GM04503 (cell line): ENCODE measurements at regions not wholly inside any gene's neighbourhood (a gene's known extent, or its start where the extent isn't known, plus 50 kb on each side); places are given as distances from the start of the nearest gene placed in this dataset.

ENCODE experiments used
- DNase-seq: peaks from one replicate; pipeline ENCODE4 v3.0.0-alpha.2; 2012; ENCODE audit warnings: low read depth

GRCh38 chr2:121969166-121969565, 213.7 kb downstream of the TSN start:
- DNase-seq: no peak

DNA sequence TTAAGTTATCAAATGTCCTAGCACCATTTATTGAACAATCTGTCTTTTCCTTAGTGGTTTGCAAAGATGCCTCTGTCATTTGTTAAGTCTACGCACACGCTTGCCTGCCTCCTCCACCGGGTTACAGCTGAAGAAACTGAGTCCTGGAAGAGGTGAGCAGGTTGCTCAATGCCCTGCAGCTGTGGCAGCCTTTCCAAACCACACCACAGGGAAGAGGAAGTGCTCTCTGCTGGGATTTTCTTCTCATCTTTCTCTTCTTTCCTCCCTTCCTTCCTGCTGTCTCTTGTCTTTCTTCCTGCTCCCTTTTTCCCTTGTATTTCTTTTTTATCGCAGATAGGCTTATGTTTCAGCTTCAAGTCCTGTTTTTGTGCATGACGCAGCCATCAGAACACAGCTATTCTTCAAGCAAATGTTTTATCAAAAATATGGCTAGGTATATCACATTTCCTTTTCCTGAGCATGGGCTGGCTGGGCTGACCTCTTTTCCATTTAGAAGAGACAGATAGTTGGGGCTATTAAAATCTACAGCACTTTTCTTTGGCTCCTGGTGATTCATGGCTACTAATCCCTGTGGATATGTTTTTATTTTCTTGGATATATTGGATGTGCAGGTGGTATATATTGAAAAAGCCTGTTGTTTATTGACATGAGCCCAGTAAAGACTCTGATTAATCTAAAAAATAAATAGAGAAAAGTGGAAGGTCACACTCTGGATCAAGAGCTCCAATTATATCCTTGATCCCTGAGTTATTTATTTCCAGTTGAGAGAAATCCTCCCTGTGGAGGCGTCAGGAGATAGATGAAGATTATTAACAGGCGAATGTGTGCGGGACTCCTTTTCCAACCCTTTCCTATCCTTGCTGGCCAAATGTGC, 214.6 kb downstream of the TSN start:
- DNase-seq: no peak

DNA sequence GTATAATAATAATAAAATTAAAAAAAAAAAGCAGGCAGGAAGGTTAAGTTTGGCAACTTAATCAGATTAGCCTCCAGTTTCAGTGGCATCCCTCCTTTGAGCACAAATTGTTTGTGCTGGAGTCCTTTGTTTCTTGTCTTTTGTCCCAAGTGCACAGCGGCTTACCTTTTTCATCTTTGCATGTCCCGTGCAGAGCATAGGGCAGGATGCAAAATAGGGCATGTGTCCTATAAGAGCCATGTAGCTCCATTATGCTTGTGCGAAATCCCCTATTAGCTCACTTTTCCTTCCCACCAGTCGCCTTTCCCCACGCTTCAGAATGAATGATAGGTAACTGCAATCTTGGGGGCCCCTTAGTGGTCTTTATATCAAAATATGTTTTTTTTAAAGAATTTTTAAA, 216.8 kb downstream of the TSN start:
- no peak for DNase-seq

DNA sequence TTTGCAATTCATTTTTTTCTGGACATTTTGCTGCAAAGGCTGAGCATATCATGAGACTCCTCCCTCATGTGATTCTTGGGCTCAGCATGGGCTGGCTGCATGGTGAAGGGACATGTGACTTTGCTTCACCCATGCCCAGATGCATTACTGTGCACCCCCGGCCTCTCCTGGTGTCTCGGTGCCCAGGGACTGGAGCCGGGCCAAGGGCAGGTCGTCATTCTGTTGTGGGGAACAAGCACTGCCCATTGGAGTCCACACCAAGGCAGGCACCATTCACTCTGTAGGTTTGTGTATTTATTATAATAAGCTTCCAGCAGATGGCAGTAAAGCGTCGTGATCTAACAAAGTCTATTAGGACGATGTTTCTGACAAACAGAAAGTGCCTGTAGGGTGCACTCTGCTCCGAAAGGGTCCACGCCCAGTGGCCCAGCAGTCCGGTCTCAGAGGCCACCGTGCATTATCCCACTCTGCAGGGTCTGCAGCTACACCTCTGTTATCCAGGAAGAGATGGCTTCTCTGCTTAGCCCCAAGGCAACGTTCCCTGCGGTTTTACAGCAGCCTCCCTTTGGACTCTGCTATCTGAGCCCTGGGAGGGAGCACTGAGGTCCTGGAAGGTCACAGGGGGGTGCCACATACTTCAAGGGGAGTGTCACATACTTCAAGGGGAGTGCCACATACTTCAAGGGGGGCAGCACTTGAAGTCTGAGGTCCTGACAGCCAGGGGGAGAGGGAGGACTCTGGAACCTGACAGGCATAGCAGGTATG, 219.6 kb downstream of the TSN start:
- peak; percentile 31 for DNase-seq

DNA sequence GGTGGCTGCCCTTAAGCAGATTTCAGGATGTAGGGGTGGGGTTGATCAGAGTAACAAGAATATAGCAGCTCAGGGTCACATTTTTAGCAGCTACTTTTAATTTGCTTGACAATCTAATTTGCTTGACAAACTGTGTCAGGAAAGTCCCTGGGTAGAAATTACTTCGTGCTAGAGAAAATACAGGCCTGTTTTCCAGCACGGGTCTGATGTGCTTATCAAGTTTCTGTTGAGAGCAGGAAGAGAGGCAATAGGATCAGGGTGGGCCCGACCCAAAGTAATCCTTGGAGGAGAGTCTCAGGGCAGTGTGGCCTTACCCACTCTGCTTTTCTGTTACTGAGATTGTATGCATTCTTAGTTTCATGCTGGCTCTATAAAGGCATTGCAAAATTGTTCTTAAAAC, 221.5 kb downstream of the TSN start:
- no peak for DNase-seq

DNA sequence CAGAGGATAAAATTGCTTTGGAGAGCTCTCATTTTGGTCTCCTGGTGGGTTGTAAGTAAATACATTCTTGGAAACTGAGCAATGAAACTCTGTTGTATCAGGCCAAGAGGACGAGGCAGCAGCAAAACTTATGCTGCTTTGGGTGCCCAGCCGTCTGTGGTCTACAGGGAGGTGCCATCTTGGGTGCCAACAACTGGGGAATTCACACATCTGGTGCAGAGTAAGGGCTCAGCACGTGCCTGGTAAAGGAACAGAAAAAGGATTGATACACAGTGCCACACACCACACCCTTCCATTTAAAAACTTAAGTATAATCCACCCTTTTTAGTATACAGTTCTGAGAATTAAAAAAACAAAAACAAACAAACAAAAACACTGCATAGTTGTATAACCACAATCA, 221.9 kb downstream of the TSN start:
- peak; percentile 3 for DNase-seq

GRCh38 chr2:121992700-121993099, 237.2 kb downstream of the TSN start:
- DNase-seq: no peak

- no peak for DNase-seq
Observed at GRCh38 chr2:121993682-121994081, 238.2 kb downstream of the TSN start.

DNA sequence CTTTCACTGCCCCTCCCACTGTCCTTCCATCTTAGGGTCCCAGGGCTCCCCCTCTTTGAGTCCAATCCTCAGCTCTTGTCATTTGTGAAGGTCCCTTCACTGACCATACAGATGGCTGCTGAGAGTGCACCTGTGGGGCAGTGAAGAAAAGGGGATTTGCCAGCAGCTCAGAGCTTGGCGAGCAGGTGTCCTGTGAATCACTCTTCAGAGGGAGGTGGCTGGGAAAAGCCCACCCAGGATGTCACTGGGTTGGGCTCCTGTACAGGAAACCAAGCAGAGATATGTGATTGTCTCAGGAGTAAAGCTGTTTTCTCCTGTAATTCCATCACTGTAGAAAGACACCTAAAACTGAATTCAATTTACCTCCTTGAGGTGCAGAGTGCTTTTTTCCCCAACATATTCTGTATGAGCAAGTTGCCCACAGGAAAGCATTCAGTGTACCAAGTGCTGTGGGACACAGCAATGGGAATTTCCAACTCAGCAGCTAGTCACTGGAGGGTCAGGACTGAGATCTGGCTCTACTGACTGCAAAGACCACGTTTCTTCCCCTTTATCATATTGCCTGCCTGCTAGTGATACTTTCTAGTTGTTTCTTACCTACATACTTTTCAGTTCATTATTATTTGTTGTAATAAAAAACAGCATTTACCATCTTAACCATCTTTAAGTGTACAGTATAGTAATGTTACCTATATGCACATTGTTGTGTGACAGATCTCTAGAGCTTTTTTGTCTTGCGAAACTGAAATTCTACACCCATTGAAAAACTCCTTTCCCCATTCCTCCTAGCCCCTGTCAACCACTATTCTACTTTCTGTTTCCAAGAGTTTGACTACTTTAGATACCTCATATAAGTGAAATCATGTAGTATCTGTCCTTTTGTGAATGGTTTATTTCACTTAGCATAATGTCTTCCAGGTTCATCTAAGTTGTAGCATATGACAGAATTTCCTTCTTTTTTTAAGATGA, 239.1 kb downstream of the TSN start:
- DNase-seq: no peak

GRCh38 chr2:121998751-121999150, 243.3 kb downstream of the TSN start:
- DNase-seq: no peak

- no peak for DNase-seq
Observed at GRCh38 chr2:121999264-121999663, 243.8 kb downstream of the TSN start.

DNA sequence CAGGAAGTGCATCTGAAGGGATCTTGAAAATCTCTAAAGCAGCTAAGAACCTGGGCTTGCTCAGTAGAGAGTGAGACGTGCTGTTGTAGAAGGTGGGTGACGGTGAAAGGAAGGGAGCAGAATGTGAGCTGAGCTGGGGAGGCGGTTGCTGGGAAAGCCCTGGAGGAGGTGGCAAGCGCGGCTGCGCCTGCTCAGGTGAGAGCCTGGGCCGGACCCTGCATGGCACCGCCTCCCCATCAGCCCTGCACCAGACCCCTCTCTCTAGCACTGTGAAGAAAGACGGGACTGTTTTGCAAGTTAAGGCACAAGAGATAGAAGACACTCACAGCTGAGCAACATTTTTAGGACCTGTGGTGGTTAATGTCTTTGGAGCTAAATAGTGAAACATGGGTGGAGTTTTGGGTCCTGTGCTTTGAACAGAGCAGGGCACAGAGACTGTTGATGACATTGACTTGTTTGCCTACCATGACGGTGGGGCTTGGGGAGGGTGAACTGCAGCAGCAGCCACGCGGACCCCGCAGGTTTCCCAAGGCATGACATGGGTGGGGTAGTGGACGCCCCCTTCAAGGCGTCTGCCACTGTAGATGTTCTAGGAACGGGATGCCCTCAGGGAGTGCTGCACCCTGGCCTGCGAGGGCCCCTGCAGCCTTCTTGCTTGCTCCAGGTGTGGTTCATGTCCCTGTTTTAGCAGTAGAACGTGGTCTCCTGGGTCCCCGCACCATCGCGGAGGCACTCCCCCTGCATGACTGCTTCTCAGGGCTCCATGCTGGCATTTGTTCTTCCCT, 245.3 kb downstream of the TSN start:
- no peak for DNase-seq

- DNase-seq: no peak
Observed at GRCh38 chr2:122001441-122001874, 246.0 kb downstream of the TSN start.

GRCh38 chr2:122003196-122003940, 247.9 kb downstream of the TSN start:
- no peak for DNase-seq

- no peak for DNase-seq
Observed at GRCh38 chr2:122007126-122007525, 251.7 kb downstream of the TSN start.

- DNase-seq: no peak
Observed at GRCh38 chr2:122007577-122007976, 252.1 kb downstream of the TSN start.

- no peak for DNase-seq
Observed at GRCh38 chr2:122009561-122009960, 254.1 kb downstream of the TSN start.

DNA sequence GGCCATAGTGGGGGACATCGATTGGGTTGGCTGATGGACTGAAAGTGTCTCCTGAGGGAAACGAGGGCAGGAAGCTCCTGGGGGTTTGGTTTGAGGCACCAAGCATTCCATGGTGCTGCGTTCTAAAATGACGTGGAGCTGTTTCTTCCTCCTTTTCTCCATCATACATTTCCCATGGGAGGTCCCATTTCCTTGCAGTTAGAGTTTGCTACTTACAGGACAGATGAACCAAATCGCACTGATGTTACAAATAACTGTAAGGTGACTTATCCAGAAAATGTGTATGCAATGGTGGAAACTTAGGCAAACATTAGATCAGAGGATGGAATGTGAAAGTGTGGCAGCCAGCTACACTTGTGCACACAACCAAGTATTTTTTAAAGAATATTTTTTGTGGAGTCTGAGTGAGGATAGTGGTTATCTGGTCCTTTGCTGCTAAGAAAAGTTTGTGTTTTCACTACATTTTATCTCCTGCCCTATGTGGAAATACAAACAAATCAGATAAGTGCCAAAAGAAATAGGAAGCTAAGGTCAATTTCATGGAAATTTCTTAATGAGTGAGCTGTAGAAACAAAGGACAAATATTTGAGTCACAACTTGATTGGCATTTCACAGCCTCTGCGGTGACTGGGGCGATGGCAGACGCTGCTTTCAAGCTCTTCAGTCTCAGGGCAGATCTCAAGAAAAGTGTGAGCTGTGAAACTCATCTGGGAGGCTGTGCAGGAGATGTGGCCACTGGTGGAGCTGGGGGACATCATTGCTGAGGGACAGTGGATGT, 256.2 kb downstream of the TSN start:
- DNase-seq: no peak

DNA sequence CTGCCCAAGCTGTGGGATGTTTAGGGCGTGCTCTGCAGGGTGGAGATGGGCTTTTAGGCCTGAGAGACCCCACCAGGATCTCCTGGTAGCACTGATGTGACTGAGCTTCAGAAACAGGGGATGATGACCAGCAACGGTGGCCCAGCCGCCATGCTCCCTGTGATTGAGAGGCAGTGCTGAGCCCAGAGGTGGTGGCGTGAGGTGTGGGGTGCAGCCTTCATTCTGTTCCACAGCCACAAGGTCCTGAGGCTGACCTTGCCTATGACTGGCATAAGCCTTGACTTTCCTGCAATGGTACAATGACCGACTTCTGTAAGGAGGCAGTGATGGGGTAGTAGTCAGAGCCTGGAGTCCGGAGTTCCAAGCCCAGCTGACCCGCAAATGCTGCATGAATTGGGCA, 263.3 kb downstream of the TSN start:
- DNase-seq: no peak

GRCh38 chr2:122019724-122020123, 264.3 kb downstream of the TSN start:
- no peak for DNase-seq
